A673 (cell line): ENCODE measurements at regions not wholly inside any gene's neighbourhood (a gene's known extent, or its start where the extent isn't known, plus 50 kb on each side); places are given as distances from the start of the nearest gene placed in this dataset.

Experiments used
- BruUV-seq: library from RNA; stranded (reverse); fragments of 400-500 nt; replicated peaks from 2 replicates; lab custom pipeline; 2021; lab: Mats Ljungman, UMichigan
- CTCF ChIA-PET: fragments of 300-600 bp; sonication (Branson Sonifier 250); formaldehyde crosslinking; loops from one replicate; lab custom pipeline; 2022; ENCODE audit warnings: antibody characterized with exemption; lab: Charles Lee
- POLR2A ChIA-PET: fragments of 300-600 bp; sonication (Branson Sonifier 250); formaldehyde crosslinking; loops from one replicate; lab custom pipeline; 2022; ENCODE audit warnings: antibody characterized with exemption; ENCODE audit not compliant: low non-redundant PET; lab: Charles Lee
- DNase-seq: peaks from one replicate; pipeline ENCODE4 v3.0.0-alpha.2; 2015; ENCODE audit warnings: low spot score
- H3K27ac ChIP-seq: fragments of 200-600 bp; sonication (generic); 2 replicates; pipeline ENCODE4 v1.5.1; 2016; ENCODE audit warnings: mixed run types, low read depth, mild to moderate bottlenecking, mixed read lengths, antibody characterized with exemption, low read length; ENCODE audit not compliant: poor library complexity, severe bottlenecking
- H3K27me3 ChIP-seq: fragments of 200-600 bp; sonication (generic); replicated peaks from 2 replicates; pipeline ENCODE4 v1.6.1; 2017; ENCODE audit warnings: mixed run types, low read depth, mild to moderate bottlenecking, mixed read lengths, antibody characterized with exemption, low read length; ENCODE audit not compliant: insufficient read depth, poor library complexity
- H3K36me3 ChIP-seq: fragments of 200-600 bp; sonication (generic); 2 replicates; pipeline ENCODE4 v1.6.1; 2016; ENCODE audit warnings: mixed run types, mild to moderate bottlenecking, mixed read lengths, antibody characterized with exemption, low read length; ENCODE audit not compliant: insufficient read depth, poor library complexity, severe bottlenecking
- H3K4me1 ChIP-seq: fragments of 200-600 bp; sonication (generic); 2 replicates; pipeline ENCODE4 v1.6.1; 2017; ENCODE audit warnings: mixed run types, mild to moderate bottlenecking, mixed read lengths, antibody characterized with exemption, low read length; ENCODE audit not compliant: insufficient read depth, poor library complexity, severe bottlenecking
- H3K4me3 ChIP-seq: fragments of 200-600 bp; sonication (generic); 2 replicates; pipeline ENCODE4 v1.5.1; 2016; ENCODE audit warnings: low read depth, mixed run types, mild to moderate bottlenecking, mixed read lengths, low read length; ENCODE audit not compliant: poor library complexity, severe bottlenecking
- H3K9me3 ChIP-seq: fragments of 200-600 bp; sonication (generic); 2 replicates; pipeline ENCODE4 v1.6.1; 2016; ENCODE audit warnings: mixed run types, low read depth, mild to moderate bottlenecking, mixed read lengths, antibody characterized with exemption, low read length; ENCODE audit not compliant: poor library complexity, severe bottlenecking
- CTCF ChIP-seq: fragments of 300-800, 200-600 bp; sonication (generic); conservative IDR thresholded peaks from 2 replicates; pipeline ENCODE4 v1.5.1; 2017; ENCODE audit warnings: low read depth, mild to moderate bottlenecking, antibody characterized with exemption, low read length, moderate library complexity, mixed read lengths
- EZH2 ChIP-seq: fragments of 200-600 bp; sonication (generic); IDR thresholded peaks from 2 replicates; pipeline ENCODE4 v1.6.1; 2017; ENCODE audit warnings: borderline replicate concordance, low read depth, mild to moderate bottlenecking, mixed read lengths, antibody characterized with exemption, low read length; ENCODE audit not compliant: poor library complexity, severe bottlenecking
- intact Hi-C: fragments of 100-400 bp; cut with micrococcal nuclease; formaldehyde crosslinking; loops from one replicate; pipeline ENCODE4 v1.10.0; 2022; ENCODE audit not compliant: unreplicated experiment

- DNase-seq, result no peak
- H3K4me1 ChIP-seq, result no peaks in the 10 kb centered on the region
- H3K27me3 ChIP-seq, result no peaks in the 10 kb centered on the region
- H3K36me3 ChIP-seq, result no peaks in the 10 kb centered on the region
- no peak for TF ChIP-seq CTCF
- no peak for TF ChIP-seq EZH2
- H3K9me3 ChIP-seq, result no peaks in the 10 kb centered on the region
- no peak overlapping the region for H3K27ac ChIP-seq
- no TSS peak for BruUV-seq
- ChIA-PET CTCF (no interaction called here), POLR2A (interaction anchor here (0.5 kb wide), 1 partner anchor 732 kb away, joined by 4 read pairs; no protein-coding TSS in a partner anchor)
- H3K4me3 ChIP-seq, result no peak overlapping the region
- intact Hi-C loops, result no loop called here
Observed at GRCh38 chr11:86181379-86181778, 63.2 kb upstream of the EED start.

- no peaks in the 10 kb centered on the region for H3K36me3 ChIP-seq
- DNase-seq, result no peak
- H3K9me3 ChIP-seq, result no peaks in the 10 kb centered on the region
- no peak overlapping the region for H3K4me3 ChIP-seq
- H3K27me3 ChIP-seq, result no peaks in the 10 kb centered on the region
- intact Hi-C loops, result no loop called here
- ChIA-PET POLR2A (no interaction called here), CTCF (no interaction called here)
- H3K4me1 ChIP-seq, result no peaks in the 10 kb centered on the region
- TF ChIP-seq CTCF, result no peak
- TF ChIP-seq EZH2, result no peak
- no TSS peak for BruUV-seq
- no peak overlapping the region for H3K27ac ChIP-seq
Observed at GRCh38 chr11:86180851-86181250, 63.7 kb upstream of the EED start.

- POLR2A ChIA-PET, result no interaction called here
- no peaks in the 10 kb centered on the region for H3K4me1 ChIP-seq
- H3K27me3 ChIP-seq, result no peaks in the 10 kb centered on the region
- H3K4me3 ChIP-seq, result no peak overlapping the region
- H3K9me3 ChIP-seq, result no peaks in the 10 kb centered on the region
- no peak overlapping the region for H3K27ac ChIP-seq
- no peak for DNase-seq
- CTCF ChIA-PET, result no interaction called here
- TF ChIP-seq EZH2 (no peak), CTCF (no peak)
- intact Hi-C loops, result no loop called here
- BruUV-seq, result no TSS peak
- no peaks in the 10 kb centered on the region for H3K36me3 ChIP-seq
Observed at GRCh38 chr11:86180423-86180822, 64.1 kb upstream of the EED start.
